Fibroblast of villous mesenchyme (primary cell): ENCODE measurements at regions not wholly inside any gene's neighbourhood (a gene's known extent, or its start where the extent isn't known, plus 50 kb on each side); places are given as distances from the start of the nearest gene placed in this dataset.
A peak's percentile ranks its signal among the peaks of the same experiment; 100 is the strongest.

Source experiments
- DNase-seq: peaks from one replicate; pipeline ENCODE4 v3.0.0-alpha.2; 2010; ENCODE audit warnings: low read depth
- H3K4me3 ChIP-seq: 2 replicates; pipeline ENCODE4 v1.5.1; 2011; ENCODE audit warnings: low read depth, mild to moderate bottlenecking, low read length
- TF ChIP-seq, protein P1 (sequence below): IDR thresholded peaks from 2 replicates; pipeline ENCODE4 v1.5.1; 2012; ENCODE audit warnings: low read depth, mild to moderate bottlenecking, low read length; ENCODE audit not compliant: insufficient read depth

DNA sequence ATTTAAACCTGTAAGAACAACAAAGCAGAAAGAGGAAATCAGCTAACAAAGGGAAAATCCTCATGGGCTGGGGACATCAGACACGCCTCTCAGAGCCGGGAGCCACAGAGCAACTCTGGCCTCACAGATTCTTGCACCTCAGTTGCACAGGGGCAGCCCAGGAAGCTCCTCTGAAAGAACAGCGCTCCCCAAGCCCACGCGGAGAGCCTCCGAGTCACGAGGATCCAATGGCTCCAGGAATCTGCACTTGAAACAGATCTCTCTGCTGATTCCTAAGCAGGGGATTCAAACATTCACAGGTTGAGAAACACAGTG lies 213.2 kb upstream of the MGMT start:
- DNase-seq, result no peak
- H3K4me3 ChIP-seq, result no peak overlapping the region
- TF ChIP-seq, protein P1, sequence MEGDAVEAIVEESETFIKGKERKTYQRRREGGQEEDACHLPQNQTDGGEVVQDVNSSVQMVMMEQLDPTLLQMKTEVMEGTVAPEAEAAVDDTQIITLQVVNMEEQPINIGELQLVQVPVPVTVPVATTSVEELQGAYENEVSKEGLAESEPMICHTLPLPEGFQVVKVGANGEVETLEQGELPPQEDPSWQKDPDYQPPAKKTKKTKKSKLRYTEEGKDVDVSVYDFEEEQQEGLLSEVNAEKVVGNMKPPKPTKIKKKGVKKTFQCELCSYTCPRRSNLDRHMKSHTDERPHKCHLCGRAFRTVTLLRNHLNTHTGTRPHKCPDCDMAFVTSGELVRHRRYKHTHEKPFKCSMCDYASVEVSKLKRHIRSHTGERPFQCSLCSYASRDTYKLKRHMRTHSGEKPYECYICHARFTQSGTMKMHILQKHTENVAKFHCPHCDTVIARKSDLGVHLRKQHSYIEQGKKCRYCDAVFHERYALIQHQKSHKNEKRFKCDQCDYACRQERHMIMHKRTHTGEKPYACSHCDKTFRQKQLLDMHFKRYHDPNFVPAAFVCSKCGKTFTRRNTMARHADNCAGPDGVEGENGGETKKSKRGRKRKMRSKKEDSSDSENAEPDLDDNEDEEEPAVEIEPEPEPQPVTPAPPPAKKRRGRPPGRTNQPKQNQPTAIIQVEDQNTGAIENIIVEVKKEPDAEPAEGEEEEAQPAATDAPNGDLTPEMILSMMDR, result no peak

DNA sequence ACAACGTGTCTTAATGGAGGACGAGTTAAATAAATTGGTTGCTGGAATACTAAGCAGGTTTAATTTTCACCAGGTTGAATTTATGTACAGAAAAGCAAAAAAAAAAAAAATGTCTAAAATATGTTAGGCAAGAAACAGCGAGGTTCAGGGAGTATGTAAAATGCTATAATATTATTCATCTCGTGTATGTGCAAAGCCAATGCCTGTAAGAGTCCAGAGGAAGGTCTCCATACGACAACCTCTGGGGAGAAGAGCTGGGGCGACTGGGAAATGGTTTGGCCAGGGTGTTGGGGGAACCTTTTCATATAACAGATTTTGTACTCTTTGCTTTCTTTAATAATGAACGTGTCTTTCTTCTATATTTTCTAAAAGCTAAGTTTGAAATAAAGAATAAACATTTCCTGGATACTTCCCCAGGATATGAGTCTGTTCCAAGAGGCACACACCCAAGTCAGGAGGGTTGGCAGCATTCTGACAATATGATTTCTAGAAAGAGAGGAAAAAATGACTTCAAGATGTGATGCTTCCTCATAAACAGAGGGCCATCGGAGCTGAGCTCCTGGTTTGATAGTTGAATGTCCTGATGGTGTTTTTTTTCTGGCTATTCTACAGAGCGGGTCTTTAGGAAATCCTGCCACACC lies 208.6 kb upstream of the MGMT start:
- TF ChIP-seq, protein P1, result no peak
- no peak overlapping the region for H3K4me3 ChIP-seq
- no peak for DNase-seq

DNA sequence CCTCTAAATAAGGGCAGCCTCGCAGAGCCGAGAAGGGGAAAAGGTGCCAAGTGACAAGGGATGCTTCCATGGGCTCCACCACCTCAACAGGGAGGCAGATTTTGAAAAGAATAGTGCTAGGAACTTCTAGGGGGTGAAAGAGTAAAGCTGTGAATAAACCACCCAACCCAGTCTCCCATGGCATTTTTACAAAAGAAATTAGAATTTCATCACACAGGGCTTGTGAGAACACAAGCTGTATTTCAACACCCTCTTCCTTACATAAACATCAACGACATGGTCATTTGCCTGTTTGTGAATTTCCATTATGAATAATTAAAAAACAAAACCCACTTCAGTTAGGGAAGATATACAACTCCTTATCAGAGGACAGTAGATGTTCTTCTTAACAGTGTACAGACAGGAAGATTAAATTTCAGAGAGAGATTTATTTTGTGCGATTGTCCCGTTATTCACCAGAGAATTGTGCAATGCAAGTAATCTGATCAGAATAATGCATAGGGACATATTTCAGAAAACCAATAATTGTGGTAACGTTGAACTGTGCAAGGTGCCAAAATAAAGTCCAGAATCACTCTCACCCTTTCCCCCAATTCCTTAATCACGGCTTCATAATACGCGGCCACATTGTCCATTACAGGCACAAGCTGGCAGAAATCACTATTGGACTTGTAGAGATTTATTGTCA lies 207.8 kb upstream of the MGMT start:
- DNase-seq, result peak; percentile 17
- no peak overlapping the region for H3K4me3 ChIP-seq
- TF ChIP-seq, protein P1, result no peak

DNA sequence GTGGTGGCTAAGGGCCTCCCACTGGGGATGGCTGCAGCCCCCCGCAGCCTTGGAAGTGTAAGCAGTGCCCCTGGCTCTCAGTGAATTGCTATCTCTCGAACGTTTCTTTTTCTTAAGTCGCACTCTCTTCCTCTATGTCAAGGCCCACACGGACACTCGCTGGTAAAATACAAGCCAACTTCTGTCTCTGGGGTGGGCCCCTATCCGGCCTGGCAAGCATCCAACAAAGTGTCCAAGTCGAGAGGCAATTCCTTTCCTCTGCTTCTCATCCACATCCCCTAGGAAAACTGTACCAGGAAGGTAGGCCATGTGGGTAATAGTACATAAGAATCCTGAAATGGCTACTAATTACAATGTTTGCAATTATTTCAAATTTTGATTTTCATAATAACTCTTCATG lies 194.9 kb upstream of the MGMT start:
- DNase-seq, result no peak
- TF ChIP-seq, protein P1, result no peak

DNA sequence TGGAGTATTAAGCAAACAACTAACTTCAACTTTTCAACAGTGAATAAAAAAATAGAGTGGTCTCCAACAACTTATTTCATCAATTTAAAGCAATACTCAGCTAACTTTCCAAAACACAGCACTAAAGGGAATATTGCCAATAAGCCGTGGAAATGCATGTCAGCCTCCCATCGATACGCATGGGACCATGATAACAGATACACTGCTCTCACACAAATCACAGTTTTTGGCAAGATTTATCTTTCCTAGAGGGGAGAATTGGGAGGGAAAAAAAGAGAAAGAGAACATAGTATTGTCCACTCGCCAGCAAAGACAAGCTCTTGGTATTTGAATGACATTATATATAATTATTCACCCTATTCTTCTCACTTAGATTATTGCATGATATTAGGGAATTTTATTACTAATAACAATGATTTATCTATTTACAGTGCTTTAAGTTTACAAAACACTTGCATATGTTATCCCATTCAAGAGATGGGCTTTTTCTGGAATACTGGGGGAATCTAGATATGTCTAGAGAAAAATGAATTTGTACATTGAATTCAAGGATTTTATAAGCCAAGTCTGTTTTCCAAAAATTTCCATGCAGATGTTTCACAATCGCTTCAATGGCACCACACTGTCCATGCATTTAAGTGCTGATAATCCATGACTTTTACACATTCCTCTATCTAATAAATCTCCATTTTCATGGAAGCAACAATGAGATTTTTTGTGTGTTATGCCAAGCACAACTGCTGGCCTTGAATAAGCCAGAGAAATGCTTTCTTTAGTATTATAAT lies 194.0 kb upstream of the MGMT start:
- H3K4me3 ChIP-seq, result no peak overlapping the region
- no peak for DNase-seq
- TF ChIP-seq, protein P1, result no peak

More for the DNA sequence above, 194.9 kb upstream of the MGMT start:
- H3K4me3 ChIP-seq, result no peak overlapping the region

DNA sequence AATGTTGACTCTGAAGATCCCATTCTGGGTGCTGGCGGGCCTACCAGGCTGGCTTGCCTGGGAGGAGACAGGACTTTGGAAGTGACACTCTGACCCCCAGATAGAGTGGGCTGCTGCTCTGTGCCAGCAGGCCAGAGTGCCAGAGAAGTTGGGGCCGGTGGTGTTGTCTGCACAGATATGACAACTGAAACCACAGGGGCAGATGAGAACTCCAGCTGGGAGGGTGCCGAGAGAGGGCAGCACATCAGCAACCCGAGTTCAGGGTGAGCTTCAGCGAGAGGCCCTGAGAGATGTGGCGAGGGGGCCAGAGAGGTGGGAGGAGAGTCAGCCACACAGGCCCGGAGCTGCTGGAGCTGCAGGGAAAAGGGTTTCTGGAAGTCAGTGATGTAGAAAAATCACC lies 193.2 kb upstream of the MGMT start:
- TF ChIP-seq, protein P1, result no peak
- no peak for DNase-seq
- H3K4me3 ChIP-seq, result no peak overlapping the region
